ENCODE measurements at regions not wholly inside any gene's neighbourhood (a gene's known extent, or its start where the extent isn't known, plus 50 kb on each side); places are given as distances from the start of the nearest gene placed in this dataset.
"Not testable (repeated sequence)": the region's sequence is repeated elsewhere in the genome, so short reads cannot be mapped to it uniquely, and the experiment has no call there.

- Mint-ChIP-seq H3K27me3 (no peaks in the 10 kb centered on the region), H3K27ac (no peak overlapping the region), H3K4me1 (no peaks in the 10 kb centered on the region), H3K36me3 (ENCODE audit: low read depth) (no peaks in the 10 kb centered on the region), H3K4me3 (no peak overlapping the region), H3K9me3 (ENCODE audit: low read depth) (peaks cover 2% of the 10 kb centered on the region)
- no peak for DNase-seq
- ChIA-PET POLR2A (no interaction called here), CTCF (no interaction called here)
- intact Hi-C loops (cut with DNase I, micrococcal nuclease) = no loop called here
- ATAC-seq = no peak
Measured at GRCh38 chr2:49737606-49738005, 583.3 kb upstream of the FSHR start.

- intact Hi-C loops (cut with DNase I, micrococcal nuclease) = not testable (repeated sequence)
Measured at GRCh38 chr2:49732924-49733323, 578.6 kb upstream of the FSHR start.

GRCh38 chr2:49719241-49719640 is 564.9 kb upstream of the FSHR start:
- DNase-seq = no peak
- Mint-ChIP-seq H3K9me3 (ENCODE audit: low read depth) (no peaks in the 10 kb centered on the region), H3K4me1 (no peaks in the 10 kb centered on the region), H3K4me3 (no peak overlapping the region), H3K27ac (no peak overlapping the region), H3K27me3 (no peaks in the 10 kb centered on the region), H3K36me3 (ENCODE audit: low read depth) (no peaks in the 10 kb centered on the region)
- no peak for ATAC-seq
- CTCF ChIA-PET = no interaction called here
- POLR2A ChIA-PET = no interaction called here
- intact Hi-C loops (cut with DNase I, micrococcal nuclease) = no loop called here

More at GRCh38 chr2:49732924-49733323, 578.6 kb upstream of the FSHR start:
- H3K36me3 Mint-ChIP-seq (ENCODE audit: low read depth); H3K4me1 Mint-ChIP-seq; DNase-seq; ATAC-seq; H3K9me3 Mint-ChIP-seq (ENCODE audit: low read depth); CTCF ChIA-PET; POLR2A ChIA-PET; H3K27ac Mint-ChIP-seq; H3K4me3 Mint-ChIP-seq; H3K27me3 Mint-ChIP-seq: not testable (repeated sequence)

- POLR2A ChIA-PET = no interaction called here
- H3K9me3 Mint-ChIP-seq (ENCODE audit: low read depth) = no peaks in the 10 kb centered on the region
- no peak for DNase-seq
- intact Hi-C loops (cut with DNase I, micrococcal nuclease) = no loop called here
- ATAC-seq = no peak
- no peak overlapping the region for H3K4me3 Mint-ChIP-seq
- no peak overlapping the region for H3K27ac Mint-ChIP-seq
- CTCF ChIA-PET = no interaction called here
- no peaks in the 10 kb centered on the region for H3K36me3 Mint-ChIP-seq (ENCODE audit: low read depth)
- no peaks in the 10 kb centered on the region for H3K27me3 Mint-ChIP-seq
- H3K4me1 Mint-ChIP-seq = no peaks in the 10 kb centered on the region
Measured at GRCh38 chr2:49715597-49715996, 561.3 kb upstream of the FSHR start.

GRCh38 chr2:49714454-49714853 is 560.1 kb upstream of the FSHR start:
- CTCF ChIA-PET = no interaction called here
- intact Hi-C loops (cut with DNase I, micrococcal nuclease) = no loop called here
- Mint-ChIP-seq H3K4me3 (no peak overlapping the region), H3K27me3 (no peaks in the 10 kb centered on the region), H3K9me3 (ENCODE audit: low read depth) (no peaks in the 10 kb centered on the region), H3K4me1 (no peaks in the 10 kb centered on the region), H3K27ac (no peak overlapping the region), H3K36me3 (ENCODE audit: low read depth) (no peaks in the 10 kb centered on the region)
- DNase-seq = no peak
- POLR2A ChIA-PET = no interaction called here
- ATAC-seq = no peak

- Mint-ChIP-seq H3K36me3 (ENCODE audit: low read depth) (no peaks in the 10 kb centered on the region), H3K4me1 (no peaks in the 10 kb centered on the region), H3K27ac (no peak overlapping the region), H3K27me3 (no peaks in the 10 kb centered on the region), H3K4me3 (no peak overlapping the region), H3K9me3 (ENCODE audit: low read depth) (peaks cover 2% of the 10 kb centered on the region)
- intact Hi-C loops (cut with DNase I, micrococcal nuclease) = no loop called here
- DNase-seq = no peak
- no peak for ATAC-seq
- ChIA-PET CTCF (interaction anchor here (0.7 kb wide), 1 partner anchor 700 kb away, joined by 3 read pairs; no protein-coding TSS in a partner anchor), POLR2A (no interaction called here)
Measured at GRCh38 chr2:49702740-49703139, 548.4 kb upstream of the FSHR start.

- Mint-ChIP-seq H3K4me3 (no peak overlapping the region), H3K9me3 (ENCODE audit: low read depth) (peaks cover 2% of the 10 kb centered on the region), H3K4me1 (no peaks in the 10 kb centered on the region), H3K27me3 (no peaks in the 10 kb centered on the region), H3K36me3 (ENCODE audit: low read depth) (no peaks in the 10 kb centered on the region), H3K27ac (no peak overlapping the region)
- no peak for DNase-seq
- POLR2A ChIA-PET = no interaction called here
- ATAC-seq = no peak
- intact Hi-C loops (cut with DNase I, micrococcal nuclease) = no loop called here
- CTCF ChIA-PET = no interaction called here
Measured at GRCh38 chr2:49693961-49694360, 539.6 kb upstream of the FSHR start.

- H3K4me3 Mint-ChIP-seq; H3K27me3 Mint-ChIP-seq; DNase-seq; intact Hi-C loops (cut with DNase I, micrococcal nuclease); H3K36me3 Mint-ChIP-seq (ENCODE audit: low read depth); H3K27ac Mint-ChIP-seq; H3K9me3 Mint-ChIP-seq (ENCODE audit: low read depth); ATAC-seq; POLR2A ChIA-PET; CTCF ChIA-PET; H3K4me1 Mint-ChIP-seq: not testable (repeated sequence)
Measured at GRCh38 chr2:49692022-49692421, 537.7 kb upstream of the FSHR start.

- Mint-ChIP-seq H3K27ac (no peak overlapping the region), H3K9me3 (ENCODE audit: low read depth) (peaks cover 2% of the 10 kb centered on the region), H3K36me3 (ENCODE audit: low read depth) (no peaks in the 10 kb centered on the region), H3K27me3 (no peaks in the 10 kb centered on the region), H3K4me3 (no peak overlapping the region), H3K4me1 (no peaks in the 10 kb centered on the region)
- ATAC-seq (no peak), DNase-seq (no peak)
- CTCF ChIA-PET = interaction anchor here (0.7 kb wide), 1 partner anchor 755 kb away, joined by 3 read pairs; no protein-coding TSS in a partner anchor
- intact Hi-C loops (cut with DNase I, micrococcal nuclease) = loop anchor here in 1 of 2 experiments (2.0 to 5.0 kb wide), 2 partner anchors 457 to 714 kb away; no protein-coding TSS in a partner anchor
- POLR2A ChIA-PET = interaction anchor here (0.7 kb wide), 1 partner anchor 456 kb away, joined by 3 read pairs; no protein-coding TSS in a partner anchor
Measured at GRCh38 chr2:49687918-49688317, 533.6 kb upstream of the FSHR start.

DNA sequence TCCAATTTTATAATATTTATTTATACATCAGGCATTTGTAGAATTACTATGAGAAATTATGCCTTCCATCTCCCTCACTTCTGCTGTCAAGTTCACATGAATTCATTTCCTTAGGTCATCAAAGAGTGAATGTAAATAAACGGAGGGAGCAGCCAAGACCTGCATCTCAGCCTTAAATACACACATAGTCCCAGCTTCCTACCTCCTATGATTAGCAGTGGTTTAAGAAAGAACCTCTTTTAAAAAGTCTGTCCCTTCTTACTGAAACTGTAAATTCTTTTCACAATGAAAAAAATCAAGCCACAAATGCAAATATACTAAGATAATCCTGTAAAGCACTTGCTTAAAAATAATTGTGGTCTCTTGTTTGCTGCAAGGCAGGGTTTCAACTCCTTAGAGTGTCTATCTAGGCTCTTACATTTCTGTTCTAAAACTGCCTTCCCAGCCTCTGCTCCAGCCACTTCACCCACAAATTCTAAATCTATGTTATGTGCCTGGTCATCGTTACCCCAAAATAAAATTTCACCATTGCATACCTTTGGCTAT is 532.7 kb upstream of the FSHR start:
- CTCF ChIA-PET = interaction anchor here (0.7 kb wide), 1 partner anchor 756 kb away, joined by 3 read pairs; no protein-coding TSS in a partner anchor
- no peak for ATAC-seq
- Mint-ChIP-seq H3K27ac (no peak overlapping the region), H3K4me3 (no peak overlapping the region), H3K9me3 (ENCODE audit: low read depth) (peaks cover 2% of the 10 kb centered on the region), H3K4me1 (no peaks in the 10 kb centered on the region), H3K27me3 (no peaks in the 10 kb centered on the region), H3K36me3 (ENCODE audit: low read depth) (no peaks in the 10 kb centered on the region)
- no peak for DNase-seq
- POLR2A ChIA-PET = no interaction called here
- intact Hi-C loops (cut with DNase I, micrococcal nuclease) = loop anchor here in 1 of 2 experiments (5.0 kb wide), 1 partner anchor 715 kb away; no protein-coding TSS in a partner anchor

DNA sequence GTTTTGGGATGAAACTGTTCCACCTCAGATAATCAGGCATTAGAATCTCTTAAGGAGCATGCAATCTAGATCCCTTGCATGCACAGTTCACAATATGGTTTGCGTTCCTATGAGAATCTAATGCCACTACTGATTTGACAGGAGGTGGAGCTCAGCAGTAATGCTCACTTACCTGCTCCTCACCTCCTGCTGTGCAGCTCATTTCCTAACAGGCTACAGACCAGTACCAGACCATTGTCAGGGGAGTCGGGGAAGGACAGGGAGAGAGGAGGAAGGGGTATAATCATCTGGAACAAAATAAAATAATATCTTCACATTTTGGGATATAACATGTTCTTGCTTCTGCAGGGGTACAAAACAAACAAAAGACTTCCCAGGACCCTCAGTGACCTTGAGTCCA is 532.0 kb upstream of the FSHR start:
- H3K36me3 Mint-ChIP-seq (ENCODE audit: low read depth) = no peaks in the 10 kb centered on the region
- ChIA-PET POLR2A (no interaction called here), CTCF (no interaction called here)
- H3K9me3 Mint-ChIP-seq (ENCODE audit: low read depth) = no peaks in the 10 kb centered on the region
- DNase-seq (no peak), ATAC-seq (no peak)
- H3K4me1 Mint-ChIP-seq = no peaks in the 10 kb centered on the region
- H3K4me3 Mint-ChIP-seq = no peak overlapping the region
- H3K27ac Mint-ChIP-seq = no peak overlapping the region
- no peaks in the 10 kb centered on the region for H3K27me3 Mint-ChIP-seq
- intact Hi-C loops (cut with DNase I, micrococcal nuclease) = loop anchor here in 1 of 2 experiments (5.0 kb wide), 1 partner anchor 716 kb away; no protein-coding TSS in a partner anchor

DNA sequence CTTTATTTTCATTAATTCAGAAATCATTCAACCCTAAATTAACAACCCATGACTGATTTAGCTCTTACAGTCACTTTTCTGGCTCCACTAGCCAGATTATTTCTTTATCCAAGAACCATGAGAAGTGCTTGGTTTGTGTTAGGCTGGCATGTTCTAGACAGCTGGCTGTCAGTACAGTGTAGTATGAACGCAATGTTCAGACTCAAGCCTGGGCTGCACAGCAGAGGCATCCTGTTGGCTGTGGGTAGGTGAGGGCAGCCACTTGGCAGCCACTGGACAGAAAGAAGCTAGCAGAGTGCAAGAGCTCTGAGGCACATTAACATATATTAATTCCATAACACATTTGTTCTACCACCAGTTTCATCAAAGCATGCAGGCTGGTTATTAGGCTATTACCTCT is 522.9 kb upstream of the FSHR start:
- POLR2A ChIA-PET = no interaction called here
- intact Hi-C loops (cut with DNase I, micrococcal nuclease) = no loop called here

More for the DNA sequence above, 522.9 kb upstream of the FSHR start:
- CTCF ChIA-PET = interaction anchor here (0.6 kb wide), 1 partner anchor 940 kb away, joined by 3 read pairs; no protein-coding TSS in a partner anchor
- H3K27ac Mint-ChIP-seq = no peak overlapping the region
- H3K27me3 Mint-ChIP-seq = peaks cover 2% of the 10 kb centered on the region
- no peaks in the 10 kb centered on the region for H3K4me1 Mint-ChIP-seq
- H3K9me3 Mint-ChIP-seq (ENCODE audit: low read depth) = peaks cover 3% of the 10 kb centered on the region
- DNase-seq (no peak), ATAC-seq (no peak)
- H3K4me3 Mint-ChIP-seq = no peak overlapping the region
- H3K36me3 Mint-ChIP-seq (ENCODE audit: low read depth) = no peaks in the 10 kb centered on the region

Measured in activated CD4-positive, alpha-beta T cell treated with anti-CD3 and anti-CD28 coated beads for 36 hours (primary cell).